Cardiac fibroblast (primary cell): ENCODE measurements at regions not wholly inside any gene's neighbourhood (a gene's known extent, or its start where the extent isn't known, plus 50 kb on each side); places are given as distances from the start of the nearest gene placed in this dataset.

Experiments
- DNase-seq, 2 donors: peaks; one replicate each; pipeline versions ENCODE4 v3.0.0 to v3.0.0-alpha.2; 2010; ENCODE audit warnings: low read depth in 2 of 2
- H3K4me3 ChIP-seq, 2 donors: replicated peaks in 1 of 2; 1 replicate in 1 of 2; 2 replicates in 1 of 2; pipeline ENCODE4 v1.5.1; 2011; ENCODE audit warnings: low read depth in 2 of 2, low read length in 2 of 2, mild to moderate bottlenecking in 2 of 2, moderate library complexity in 1 of 2
- CTCF ChIP-seq: IDR thresholded peaks from one replicate; pipeline ENCODE4 v1.5.1; 2011; ENCODE audit warnings: low read depth, mild to moderate bottlenecking, low read length, inconsistent platforms

DNA sequence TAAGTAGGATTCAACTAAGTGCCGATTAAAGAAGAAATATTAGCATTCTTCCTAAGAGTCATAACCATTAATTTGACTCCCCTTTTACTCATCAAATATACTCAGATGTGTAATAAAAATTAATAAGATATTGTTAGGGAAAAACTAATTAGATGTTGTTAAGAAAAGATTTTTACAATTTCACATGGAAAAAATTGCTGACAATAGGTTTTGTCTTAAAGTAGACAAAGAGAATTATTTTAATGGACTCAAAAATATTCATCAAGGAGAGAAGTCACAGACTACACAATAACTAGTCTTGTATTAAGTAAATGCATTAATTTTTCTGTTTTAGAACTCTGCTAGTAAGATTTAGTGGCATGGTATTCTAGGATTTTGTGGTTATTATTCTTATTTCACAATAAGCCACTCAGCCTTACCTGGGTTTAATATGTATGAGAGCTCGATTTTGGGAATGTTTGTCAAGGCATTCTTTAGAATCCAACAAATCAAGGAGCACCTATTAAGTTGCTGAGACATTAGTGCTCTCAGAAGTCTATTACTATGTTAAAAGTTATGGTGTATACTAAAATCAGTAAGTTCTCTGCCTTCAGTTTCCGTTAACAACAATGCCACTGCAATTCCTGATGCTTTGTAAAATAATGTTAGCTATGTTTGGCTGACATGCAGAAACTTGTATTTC is 110.2 kb upstream of the UGT8 start:
- TF ChIP-seq CTCF = no peak
- DNase-seq = no peak
- H3K4me3 ChIP-seq = no peak overlapping the region

- TF ChIP-seq CTCF = no peak
- DNase-seq = no peak
- H3K4me3 ChIP-seq = no peak overlapping the region
Measured at GRCh38 chr4:114494246-114494803, 104.3 kb upstream of the UGT8 start.

GRCh38 chr4:114495471-114495928 is 103.1 kb upstream of the UGT8 start:
- DNase-seq = no peak
- H3K4me3 ChIP-seq = no peak overlapping the region
- no peak for TF ChIP-seq CTCF

GRCh38 chr4:114497116-114497515 is 101.5 kb upstream of the UGT8 start:
- TF ChIP-seq CTCF = no peak
- H3K4me3 ChIP-seq = no peak overlapping the region
- DNase-seq = no peak

- H3K4me3 ChIP-seq = no peak overlapping the region
- DNase-seq = no peak
- no peak for TF ChIP-seq CTCF
Measured at GRCh38 chr4:114509340-114509739, 89.3 kb upstream of the UGT8 start.

DNA sequence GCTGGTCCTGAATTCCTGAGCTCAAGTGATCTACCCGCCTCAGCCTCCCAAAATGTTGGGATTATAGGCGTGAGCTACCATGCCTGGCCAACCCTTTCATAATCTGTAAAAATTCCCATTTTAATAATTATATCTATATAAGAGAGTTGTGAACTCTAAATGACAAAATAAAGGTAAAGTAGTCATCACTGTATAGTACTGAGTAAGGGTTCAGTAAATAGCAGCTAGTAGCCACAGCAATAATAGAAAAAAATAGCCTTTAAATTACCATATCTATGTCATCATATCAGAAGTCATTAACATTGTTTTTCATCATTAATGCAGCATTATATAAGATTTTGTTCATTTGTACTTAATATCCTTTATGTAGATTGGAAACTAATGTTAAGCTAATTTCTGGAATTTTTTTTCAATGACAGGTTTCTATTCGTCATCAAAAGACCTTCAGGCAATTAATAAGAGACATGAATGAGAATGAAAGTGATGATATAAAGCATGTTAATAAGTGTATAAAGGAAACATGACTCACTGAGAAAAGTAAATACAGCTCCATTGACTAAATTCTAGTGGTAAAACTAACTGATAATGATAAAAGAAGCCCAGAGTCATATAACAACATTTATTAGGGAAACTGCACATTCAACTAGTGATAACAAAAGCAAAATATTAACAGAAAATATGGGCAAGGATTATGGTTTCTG is 85.9 kb upstream of the UGT8 start:
- H3K4me3 ChIP-seq = no peak overlapping the region
- DNase-seq = no peak
- no peak for TF ChIP-seq CTCF
